Erythroblast (primary cell): ENCODE measurements at regions not wholly inside any gene's neighbourhood (a gene's known extent, or its start where the extent isn't known, plus 50 kb on each side); places are given as distances from the start of the nearest gene placed in this dataset.

Experiments
- GATA1 ChIP-seq: IDR thresholded peaks from 2 replicates; pipeline ENCODE4 v1.6.1; 2011; ENCODE audit warnings: low read depth, mild to moderate bottlenecking, control low read depth, low read length, moderate library complexity
- POLR2A ChIP-seq: IDR thresholded peaks from 2 replicates; pipeline ENCODE4 v1.6.1; 2011; ENCODE audit warnings: mild to moderate bottlenecking, low read length

DNA sequence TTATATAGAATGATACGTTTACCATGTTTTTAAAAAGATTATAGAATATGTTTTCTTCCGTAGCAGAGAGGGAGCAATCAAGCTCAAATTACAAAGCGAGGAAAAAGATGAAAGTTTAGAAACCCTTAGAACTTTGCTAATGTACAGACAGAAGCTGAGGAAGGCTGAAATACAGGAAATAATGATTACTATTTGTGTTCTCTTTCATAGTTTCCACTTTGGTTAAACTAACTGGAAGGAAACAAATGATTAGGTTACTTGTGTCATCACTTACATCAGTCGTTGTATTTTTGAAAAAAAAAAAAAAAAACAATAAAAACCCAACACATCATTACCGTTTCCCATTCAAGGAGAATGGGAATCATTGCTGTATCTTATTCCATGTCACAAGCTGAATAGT is 337.8 kb upstream of the CBLB start:
- TF ChIP-seq POLR2A (no peak), GATA1 (no peak)
